ENCODE measurements at regions not wholly inside any gene's neighbourhood (a gene's known extent, or its start where the extent isn't known, plus 50 kb on each side); places are given as distances from the start of the nearest gene placed in this dataset.
"Not testable (repeated sequence)": the region's sequence is repeated elsewhere in the genome, so short reads cannot be mapped to it uniquely, and the experiment has no call there.

GRCh38 chr2:133894429-133894828 is 326.2 kb upstream of the NCKAP5 start:
- Mint-ChIP-seq H3K4me3 (ENCODE audit: unreplicated experiment) (no peak overlapping the region), H3K9me3 (ENCODE audit: unreplicated experiment) (peaks cover 3% of the 10 kb centered on the region), H3K27me3 (ENCODE audit: unreplicated experiment) (peaks cover 10% of the 10 kb centered on the region), H3K36me3 (ENCODE audit: unreplicated experiment) (no peaks in the 10 kb centered on the region), H3K4me1 (ENCODE audit: unreplicated experiment) (no peaks in the 10 kb centered on the region), H3K27ac (ENCODE audit: unreplicated experiment) (no peak overlapping the region)
- peak; percentile 65 for DNase-seq (ENCODE audit: extremely low spot score, unreplicated experiment)
- TF ChIP-seq CTCF (IDR thresholded peaks at IDR 0.05): no peak

- not testable (repeated sequence) for H3K36me3 Mint-ChIP-seq (ENCODE audit: unreplicated experiment); H3K9me3 Mint-ChIP-seq (ENCODE audit: unreplicated experiment); H3K27ac Mint-ChIP-seq (ENCODE audit: unreplicated experiment); H3K4me3 Mint-ChIP-seq (ENCODE audit: unreplicated experiment); DNase-seq (ENCODE audit: extremely low spot score, unreplicated experiment); H3K27me3 Mint-ChIP-seq (ENCODE audit: unreplicated experiment); H3K4me1 Mint-ChIP-seq (ENCODE audit: unreplicated experiment)
Measured at GRCh38 chr2:133897838-133898237, 329.6 kb upstream of the NCKAP5 start.

- DNase-seq (ENCODE audit: extremely low spot score, unreplicated experiment): peak; percentile 42
- H3K4me3 Mint-ChIP-seq (ENCODE audit: unreplicated experiment): no peak overlapping the region
- H3K36me3 Mint-ChIP-seq (ENCODE audit: unreplicated experiment): no peaks in the 10 kb centered on the region
- TF ChIP-seq CTCF (IDR thresholded peaks at IDR 0.05): no peak
- H3K27ac Mint-ChIP-seq (ENCODE audit: unreplicated experiment): no peak overlapping the region
- H3K9me3 Mint-ChIP-seq (ENCODE audit: unreplicated experiment): no peaks in the 10 kb centered on the region
- peaks cover under 1% of the 10 kb centered on the region for H3K27me3 Mint-ChIP-seq (ENCODE audit: unreplicated experiment)
- no peaks in the 10 kb centered on the region for H3K4me1 Mint-ChIP-seq (ENCODE audit: unreplicated experiment)
Measured at GRCh38 chr2:133900909-133901308, 332.6 kb upstream of the NCKAP5 start.

GRCh38 chr2:133906396-133906795 is 338.1 kb upstream of the NCKAP5 start:
- Mint-ChIP-seq H3K9me3 (ENCODE audit: unreplicated experiment) (no peaks in the 10 kb centered on the region), H3K27me3 (ENCODE audit: unreplicated experiment) (peaks cover 8% of the 10 kb centered on the region), H3K4me3 (ENCODE audit: unreplicated experiment) (no peak overlapping the region), H3K36me3 (ENCODE audit: unreplicated experiment) (no peaks in the 10 kb centered on the region), H3K4me1 (ENCODE audit: unreplicated experiment) (no peaks in the 10 kb centered on the region), H3K27ac (ENCODE audit: unreplicated experiment) (no peak overlapping the region)
- DNase-seq (ENCODE audit: extremely low spot score, unreplicated experiment): no peak
- TF ChIP-seq CTCF (IDR thresholded peaks at IDR 0.05): no peak

GRCh38 chr2:133906926-133907325 is 338.7 kb upstream of the NCKAP5 start:
- peaks cover 8% of the 10 kb centered on the region for H3K27me3 Mint-ChIP-seq (ENCODE audit: unreplicated experiment)
- TF ChIP-seq CTCF (IDR thresholded peaks at IDR 0.05): no peak
- H3K27ac Mint-ChIP-seq (ENCODE audit: unreplicated experiment): no peak overlapping the region
- H3K36me3 Mint-ChIP-seq (ENCODE audit: unreplicated experiment): no peaks in the 10 kb centered on the region
- H3K9me3 Mint-ChIP-seq (ENCODE audit: unreplicated experiment): no peaks in the 10 kb centered on the region
- no peaks in the 10 kb centered on the region for H3K4me1 Mint-ChIP-seq (ENCODE audit: unreplicated experiment)
- H3K4me3 Mint-ChIP-seq (ENCODE audit: unreplicated experiment): no peak overlapping the region
- no peak for DNase-seq (ENCODE audit: extremely low spot score, unreplicated experiment)

- Mint-ChIP-seq H3K27me3 (ENCODE audit: unreplicated experiment) (peaks cover 8% of the 10 kb centered on the region), H3K36me3 (ENCODE audit: unreplicated experiment) (no peaks in the 10 kb centered on the region), H3K4me3 (ENCODE audit: unreplicated experiment) (no peak overlapping the region), H3K9me3 (ENCODE audit: unreplicated experiment) (no peaks in the 10 kb centered on the region), H3K27ac (ENCODE audit: unreplicated experiment) (no peak overlapping the region), H3K4me1 (ENCODE audit: unreplicated experiment) (no peaks in the 10 kb centered on the region)
- no peak for DNase-seq (ENCODE audit: extremely low spot score, unreplicated experiment)
- TF ChIP-seq CTCF (IDR thresholded peaks at IDR 0.05): no peak
Measured at GRCh38 chr2:133908171-133908570, 339.9 kb upstream of the NCKAP5 start.

Data from osteocyte (in vitro differentiated cells).